HG03045 (cell line): ENCODE measurements at regions not wholly inside any gene's neighbourhood (a gene's known extent, or its start where the extent isn't known, plus 50 kb on each side); places are given as distances from the start of the nearest gene placed in this dataset.

Experiments
- ATAC-seq: cut with Tn5 transposase; IDR thresholded peaks from one replicate; pipeline ENCODE4 v1.9.1; 2021; ENCODE audit warnings: mild to moderate bottlenecking, moderate library complexity; ENCODE audit not compliant: unreplicated experiment

DNA sequence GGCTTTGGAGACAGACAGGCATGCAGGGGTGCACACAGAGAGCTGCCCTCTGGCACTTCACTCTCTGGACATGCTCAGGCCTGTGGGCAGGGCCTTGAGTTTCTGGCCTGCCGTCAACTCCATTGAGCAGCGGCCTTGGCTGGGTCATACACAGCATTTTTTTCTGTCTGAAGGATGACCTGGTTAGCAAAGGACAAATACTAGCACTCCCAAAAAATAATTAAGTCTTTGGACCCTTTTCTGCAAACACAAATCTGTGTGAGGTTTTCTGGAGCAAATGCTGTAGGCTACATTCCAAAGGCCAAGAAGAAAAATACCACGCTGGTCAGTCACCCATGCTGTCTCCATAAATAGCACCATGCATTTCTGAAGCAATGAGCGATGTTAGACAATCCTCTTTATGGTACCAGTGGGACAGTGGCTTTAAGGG lies 124.7 kb upstream of the CTAGE1 start:
- no peak for ATAC-seq

DNA sequence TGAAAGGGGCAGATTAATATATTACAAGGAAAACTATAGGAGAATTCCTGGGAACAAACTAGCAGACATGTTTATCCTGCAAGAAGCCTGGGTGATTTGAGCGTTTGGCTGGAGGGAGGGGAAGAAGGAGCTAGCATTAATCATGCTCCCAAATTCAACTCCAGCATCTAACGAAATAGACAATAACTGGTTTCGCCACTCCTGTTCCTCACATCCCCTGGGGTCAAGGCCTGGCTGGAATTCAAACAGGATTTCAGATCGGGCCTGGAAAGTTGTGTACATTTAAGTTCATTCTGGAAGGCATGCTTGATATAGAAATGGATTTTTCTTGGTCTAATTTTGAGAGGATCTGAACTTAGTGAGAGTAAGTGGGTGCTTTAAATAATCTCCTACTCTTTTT lies 126.1 kb upstream of the CTAGE1 start:
- no peak for ATAC-seq

DNA sequence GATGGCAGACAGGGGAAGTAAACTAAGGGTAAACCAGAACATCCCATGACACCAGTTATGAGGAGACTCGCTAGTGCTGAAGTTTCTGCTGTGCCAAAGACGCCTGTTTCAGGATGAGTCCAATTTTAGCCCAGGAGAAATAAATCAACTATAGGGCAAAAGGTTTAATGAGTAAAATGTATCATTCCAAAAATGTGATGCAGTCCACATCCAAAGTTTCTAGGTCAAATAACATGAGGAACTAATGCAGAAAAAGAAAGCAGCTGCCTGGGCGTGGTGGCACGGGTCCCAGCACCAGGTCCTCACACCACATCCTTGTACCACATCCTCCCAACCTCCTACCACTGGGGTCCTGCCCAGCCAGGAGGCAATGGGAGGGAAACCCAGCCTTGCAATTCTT lies 126.9 kb upstream of the CTAGE1 start:
- no peak for ATAC-seq

DNA sequence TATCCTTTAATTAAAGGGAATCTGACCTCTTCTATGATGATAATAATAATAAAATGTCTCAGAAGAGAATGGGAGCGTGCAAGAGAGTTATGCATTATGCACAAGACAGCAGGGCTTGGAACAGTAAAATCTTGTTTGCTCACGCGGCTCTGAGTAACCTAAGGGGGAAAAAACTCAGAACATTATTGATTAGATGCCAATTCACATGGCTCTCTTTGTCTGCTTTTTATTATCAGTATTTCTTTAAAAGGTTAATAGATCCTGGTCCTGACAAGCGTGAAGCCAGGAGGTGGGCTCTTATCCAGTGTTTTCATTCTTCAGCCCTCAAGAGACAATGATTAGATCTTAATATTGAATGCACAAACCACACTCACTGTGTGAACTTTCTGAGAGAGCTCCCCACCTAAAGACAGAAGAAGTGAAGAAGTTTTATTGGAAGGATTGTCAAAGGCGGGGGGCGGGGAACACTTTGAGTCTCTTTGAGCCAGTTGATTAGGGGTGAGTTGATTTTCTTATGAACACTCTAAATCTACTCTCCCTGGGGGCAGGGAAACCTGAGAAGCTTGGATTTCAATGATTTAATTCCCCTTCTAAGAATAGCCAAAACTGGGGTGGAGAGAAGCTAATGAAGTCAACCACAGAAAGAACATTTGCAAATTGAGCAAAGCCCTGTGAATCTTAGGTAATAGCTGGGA lies 127.5 kb upstream of the CTAGE1 start:
- ATAC-seq = no peak

DNA sequence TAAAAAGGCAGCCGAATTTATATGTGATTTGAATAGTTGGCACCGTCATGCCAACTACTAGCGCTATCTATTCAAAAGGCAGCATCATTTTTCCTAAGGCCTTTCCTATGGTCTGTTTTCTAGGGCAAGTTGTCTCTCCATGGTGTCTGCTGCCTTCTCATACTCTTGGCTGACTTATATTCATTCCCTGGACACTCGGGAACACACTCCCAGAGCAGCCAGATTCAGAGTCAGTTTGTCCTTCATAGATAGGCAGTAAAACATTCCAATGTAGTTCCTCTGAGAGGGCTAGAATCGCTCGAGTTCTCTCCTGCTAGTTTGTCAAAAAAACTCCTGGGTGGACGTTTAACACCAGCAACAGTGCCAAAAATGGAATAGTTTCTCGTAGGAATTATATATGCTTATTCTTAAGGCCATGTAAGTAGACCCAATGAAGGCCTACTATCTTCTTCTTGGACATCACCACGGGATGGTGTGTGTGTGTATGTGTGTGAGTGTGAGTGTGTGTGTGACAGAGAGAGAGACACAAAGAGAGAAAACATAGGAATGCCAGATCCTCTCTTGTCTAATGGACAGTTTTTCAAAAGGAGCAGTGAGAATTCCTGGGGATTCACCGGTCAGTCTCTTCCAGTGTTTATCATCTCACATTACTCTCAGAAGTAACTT lies 129.3 kb upstream of the CTAGE1 start:
- ATAC-seq = no peak

DNA sequence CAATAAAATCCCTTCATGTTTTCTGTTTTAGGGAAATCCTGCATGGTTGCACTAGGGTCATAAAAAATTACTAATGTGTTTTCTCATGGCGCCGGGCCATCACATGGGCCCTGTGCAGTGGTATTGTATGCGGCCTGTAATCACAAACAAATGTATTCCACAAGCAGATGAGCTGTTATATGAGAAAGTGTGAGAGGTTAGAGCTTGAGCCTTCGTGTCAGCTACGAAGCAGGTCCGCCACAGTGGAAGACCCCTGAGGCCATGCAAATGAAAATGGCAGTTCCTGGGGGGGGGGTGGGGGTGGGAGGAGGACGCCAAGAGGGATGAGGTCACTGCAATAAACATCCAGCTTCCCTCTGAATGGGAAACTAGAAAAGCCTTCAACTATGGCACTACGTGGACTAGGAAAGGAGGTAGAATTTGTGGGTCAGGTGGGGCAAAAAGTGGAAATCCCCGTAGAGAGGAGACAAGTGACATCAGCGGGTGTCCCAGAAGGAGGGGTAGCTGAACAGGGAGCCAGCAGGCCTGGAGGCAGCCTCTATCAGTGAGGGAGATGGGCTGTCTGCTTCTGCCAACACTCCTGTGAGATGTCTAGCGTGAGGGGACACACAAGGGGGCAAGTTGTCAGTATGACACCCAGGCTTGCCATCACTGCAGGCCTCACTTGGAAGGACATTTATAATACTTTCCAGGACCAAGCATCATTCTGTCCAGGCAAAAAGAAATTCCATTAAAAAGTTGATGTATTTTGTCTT lies 130.3 kb upstream of the CTAGE1 start:
- ATAC-seq = no peak

DNA sequence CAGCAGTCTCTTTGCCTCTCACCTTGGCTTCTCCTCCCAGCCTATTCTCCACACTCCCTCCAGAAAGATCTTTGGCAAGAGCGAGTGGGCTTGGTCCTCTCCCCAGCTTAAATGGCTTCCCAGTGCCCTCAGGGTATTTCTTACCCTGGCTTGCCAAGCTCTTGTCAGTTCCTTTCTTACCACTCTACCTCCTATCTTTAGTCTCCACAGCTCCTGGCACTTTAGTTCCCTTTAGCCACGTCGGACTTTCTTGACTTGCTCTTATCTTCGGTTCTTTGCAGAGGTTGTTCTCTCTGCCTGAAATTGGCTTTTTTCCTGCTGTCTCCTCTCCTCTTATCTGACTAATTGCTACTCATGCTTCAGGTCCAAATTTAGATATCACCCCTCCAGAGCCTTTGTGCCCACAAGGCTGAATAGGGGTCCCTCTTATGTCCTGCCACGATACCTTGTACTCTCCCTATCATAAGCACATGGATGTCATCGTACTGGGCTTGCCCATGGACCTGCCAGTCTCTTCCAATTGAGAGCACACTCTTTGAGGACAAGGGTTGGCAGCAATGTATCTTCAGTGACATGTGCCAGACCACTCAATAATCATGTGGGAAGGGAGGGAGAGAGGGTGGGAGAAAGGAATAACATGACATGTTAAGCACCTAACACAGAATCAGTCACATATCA lies 131.7 kb upstream of the CTAGE1 start:
- no peak for ATAC-seq

DNA sequence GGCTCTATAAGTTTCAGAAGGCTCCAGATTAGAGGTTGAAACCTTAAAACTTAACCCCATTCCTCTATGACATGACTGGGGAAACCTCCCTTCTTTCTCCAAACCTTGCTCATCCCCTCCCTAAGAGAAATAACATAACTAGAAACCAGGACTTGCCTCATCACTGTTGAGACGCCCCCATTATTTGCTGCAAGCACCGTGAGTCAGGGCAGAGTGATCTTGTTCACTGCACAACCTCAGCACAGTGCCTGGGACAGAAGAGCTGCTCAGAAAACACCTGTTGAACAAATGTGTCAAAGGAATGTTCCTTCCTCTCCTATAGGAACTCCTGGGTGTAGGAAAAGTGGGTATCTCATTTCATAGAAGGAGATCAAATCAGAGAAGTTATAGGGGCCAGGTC lies 132.7 kb upstream of the CTAGE1 start:
- no peak for ATAC-seq

DNA sequence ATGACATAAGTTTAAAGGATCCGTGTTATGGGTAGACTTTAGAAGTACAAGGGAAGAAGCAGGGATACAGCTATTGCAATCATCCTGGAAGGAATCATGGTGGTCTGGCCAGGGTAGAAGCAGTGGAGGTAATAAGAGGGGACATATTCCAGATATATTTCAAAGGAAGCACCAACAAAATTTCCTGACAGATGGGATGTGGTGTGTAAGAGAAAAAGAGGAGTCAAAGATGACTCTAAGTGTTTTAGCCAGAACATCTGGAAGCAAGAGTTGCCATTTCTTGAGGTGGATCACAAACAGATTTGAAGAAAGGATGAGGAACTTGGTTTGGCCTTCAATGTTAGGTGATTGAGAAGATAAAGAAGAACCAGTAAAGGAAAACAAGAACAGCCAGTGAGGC lies 133.1 kb upstream of the CTAGE1 start:
- ATAC-seq = no peak

DNA sequence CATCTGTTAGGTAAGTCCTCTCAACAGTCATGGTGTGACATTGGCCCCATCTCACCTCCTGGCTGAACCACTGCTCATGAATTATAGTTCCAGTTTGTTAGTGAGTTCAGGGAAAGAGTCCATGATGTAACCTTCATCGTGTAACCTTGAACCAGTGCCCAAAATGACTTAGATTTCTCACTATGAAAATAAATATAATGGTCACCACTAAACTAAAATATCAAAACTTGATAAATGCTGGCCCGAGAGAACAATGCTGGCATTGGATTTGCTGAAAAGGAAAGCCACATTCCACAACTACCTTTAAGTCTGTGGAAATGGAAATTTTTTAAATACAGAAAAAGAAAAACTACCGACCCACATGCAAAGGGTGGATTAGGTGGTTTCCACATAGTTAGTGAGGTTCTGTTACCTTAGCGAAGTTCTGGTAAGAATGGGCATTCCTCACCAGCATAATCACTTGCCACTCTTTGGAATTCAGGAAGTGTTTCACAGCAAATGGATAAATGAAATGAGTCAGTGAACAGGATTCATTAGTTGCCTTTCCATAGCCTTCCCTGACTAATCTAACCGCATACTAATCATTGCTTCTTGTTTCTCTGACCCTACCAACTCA lies 133.9 kb upstream of the CTAGE1 start:
- no peak for ATAC-seq

DNA sequence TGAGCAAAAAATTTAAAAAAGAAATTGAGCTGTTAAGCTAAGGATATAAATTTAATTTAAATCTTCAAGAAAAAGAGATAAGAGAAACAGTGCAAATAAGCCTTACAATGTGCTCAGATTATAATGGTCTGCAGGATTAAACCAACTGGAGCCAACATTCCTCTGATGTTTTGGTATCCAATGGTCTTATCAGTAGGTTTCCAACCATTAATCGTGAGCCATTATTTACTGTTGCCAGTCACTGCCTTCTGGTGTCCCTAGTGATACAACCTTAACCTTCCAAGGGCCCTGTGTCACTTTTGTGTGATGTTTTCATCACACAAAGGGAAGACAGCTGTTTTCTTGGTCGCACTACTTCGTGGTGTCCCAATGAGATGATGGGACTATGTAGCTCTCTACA lies 134.5 kb upstream of the CTAGE1 start:
- no peak for ATAC-seq

DNA sequence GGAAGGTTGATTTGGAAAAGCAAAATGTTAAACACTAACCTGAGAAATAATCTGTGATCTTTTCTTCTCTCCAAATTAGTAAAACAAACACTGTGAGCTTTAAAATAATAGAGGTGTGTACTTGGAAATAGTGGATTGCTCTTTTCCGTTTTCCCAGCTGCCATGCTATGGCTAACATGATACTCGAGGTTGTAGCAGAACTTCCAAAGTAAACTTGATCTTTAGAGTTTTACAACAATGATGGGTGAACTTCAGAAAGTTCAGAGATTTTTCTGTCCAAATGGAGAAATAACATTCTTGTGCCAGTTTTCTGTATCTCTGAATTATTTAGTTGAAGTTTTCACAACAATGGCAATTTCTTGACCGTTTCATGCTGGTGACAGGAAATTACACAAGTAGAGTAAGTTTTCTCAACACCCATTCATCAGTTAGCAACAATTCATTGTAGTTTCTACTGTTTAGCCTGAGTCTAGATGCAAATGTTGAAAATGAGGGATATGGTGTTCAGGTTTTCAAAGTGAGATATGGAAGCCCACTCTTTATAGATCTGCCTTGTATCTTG lies 135.3 kb upstream of the CTAGE1 start:
- ATAC-seq = no peak

DNA sequence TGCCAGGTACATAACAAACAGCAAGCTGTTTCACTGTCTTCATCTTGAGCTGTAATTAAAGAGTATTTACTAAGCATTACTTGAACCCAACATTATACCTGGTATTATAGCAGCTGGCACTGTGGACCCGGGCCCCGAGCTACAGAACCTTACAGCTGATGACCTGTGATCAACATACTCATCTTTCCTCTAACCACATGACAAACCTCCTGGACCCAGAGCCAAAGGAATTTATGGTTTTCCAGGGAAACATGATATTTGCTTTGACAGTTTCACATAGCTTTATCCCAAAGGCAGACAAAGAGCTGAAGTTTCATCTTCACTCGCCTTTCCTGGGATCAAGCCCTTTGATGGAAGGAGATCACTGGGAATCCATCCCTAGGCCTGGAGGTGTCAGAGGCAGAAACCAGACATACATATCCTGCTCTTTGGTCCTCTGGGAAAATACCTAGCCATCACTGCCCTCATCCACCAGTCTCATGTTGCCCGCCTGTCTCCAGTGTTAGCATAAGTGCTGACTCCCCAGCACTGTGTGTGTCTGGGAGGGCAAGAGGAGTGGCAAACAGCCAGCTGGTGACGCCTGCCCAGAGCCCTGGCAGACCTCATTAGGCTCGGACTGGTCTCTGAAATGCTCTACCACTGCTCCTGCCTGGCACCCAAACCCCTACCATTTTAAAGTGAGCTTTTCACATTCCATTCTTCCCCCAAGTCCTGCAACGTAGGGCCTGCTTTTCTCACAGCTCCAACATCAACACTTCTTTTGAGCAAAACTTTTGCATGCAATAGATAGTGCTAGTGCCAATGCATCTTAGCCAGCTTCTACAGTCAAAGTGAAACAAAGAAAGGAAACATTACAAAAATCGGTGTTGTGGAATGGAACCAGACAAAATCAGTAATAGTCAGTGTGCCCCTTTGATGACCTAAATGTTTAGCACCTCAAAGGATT lies 138.8 kb upstream of the CTAGE1 start:
- ATAC-seq = no peak

DNA sequence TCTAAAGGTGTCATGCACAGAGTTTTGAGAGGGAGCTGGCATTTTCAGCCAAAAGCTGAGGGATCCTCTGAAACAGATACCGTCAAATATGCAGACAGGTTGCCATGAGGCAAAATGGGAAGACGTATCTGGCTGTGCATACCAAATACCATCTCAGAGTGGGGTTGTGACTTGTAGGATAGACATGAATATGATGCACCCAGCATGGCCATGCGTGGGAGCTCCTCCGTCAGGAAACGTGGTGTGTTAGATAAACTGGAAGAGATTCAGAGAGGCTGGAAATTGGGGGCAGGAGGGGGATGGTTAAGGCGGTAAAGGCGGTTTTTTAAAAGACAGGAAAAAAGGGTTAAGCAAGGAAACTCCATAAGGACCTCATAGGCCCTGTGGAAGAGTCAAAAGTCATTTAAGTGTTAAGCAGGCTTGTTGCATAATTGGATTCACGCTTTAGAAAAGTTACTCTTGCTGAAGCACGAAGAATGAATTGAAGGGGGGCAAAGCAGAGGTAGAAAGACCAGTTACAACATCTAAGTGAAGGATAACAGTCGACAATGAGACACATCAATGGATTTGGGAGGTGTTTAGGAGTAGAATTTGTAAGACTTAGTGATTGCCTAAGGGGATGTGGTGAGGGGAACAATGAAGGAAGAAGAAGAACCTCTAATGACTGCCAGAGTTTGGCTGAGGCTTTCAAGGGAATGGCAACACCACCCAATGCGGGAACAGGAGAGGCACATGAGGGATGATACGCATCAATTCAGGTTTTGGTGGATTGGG lies 139.6 kb upstream of the CTAGE1 start:
- ATAC-seq = no peak

DNA sequence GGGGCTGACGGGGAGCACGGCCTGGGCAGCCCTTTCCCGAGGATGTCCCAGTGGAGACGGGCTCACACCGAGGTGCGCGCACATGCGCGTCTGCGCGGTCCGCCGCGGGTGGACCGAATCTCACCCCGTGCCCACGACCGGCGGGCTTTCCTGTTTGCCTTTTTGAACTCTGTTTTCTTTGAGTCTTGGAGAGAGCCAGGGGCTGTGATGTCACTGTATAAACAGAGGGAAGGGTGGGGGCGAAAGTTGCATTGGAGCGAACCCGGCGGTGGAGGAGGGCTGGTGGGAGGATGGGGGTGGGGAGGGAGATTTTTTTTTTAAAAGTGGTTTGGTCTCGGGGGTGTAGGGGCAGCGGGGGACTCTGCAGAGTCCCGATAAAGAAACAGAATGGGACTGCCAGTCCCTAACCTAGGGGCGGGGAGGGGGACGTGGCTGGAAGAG lies 141.2 kb upstream of the CTAGE1 start:
- ATAC-seq = no peak

DNA sequence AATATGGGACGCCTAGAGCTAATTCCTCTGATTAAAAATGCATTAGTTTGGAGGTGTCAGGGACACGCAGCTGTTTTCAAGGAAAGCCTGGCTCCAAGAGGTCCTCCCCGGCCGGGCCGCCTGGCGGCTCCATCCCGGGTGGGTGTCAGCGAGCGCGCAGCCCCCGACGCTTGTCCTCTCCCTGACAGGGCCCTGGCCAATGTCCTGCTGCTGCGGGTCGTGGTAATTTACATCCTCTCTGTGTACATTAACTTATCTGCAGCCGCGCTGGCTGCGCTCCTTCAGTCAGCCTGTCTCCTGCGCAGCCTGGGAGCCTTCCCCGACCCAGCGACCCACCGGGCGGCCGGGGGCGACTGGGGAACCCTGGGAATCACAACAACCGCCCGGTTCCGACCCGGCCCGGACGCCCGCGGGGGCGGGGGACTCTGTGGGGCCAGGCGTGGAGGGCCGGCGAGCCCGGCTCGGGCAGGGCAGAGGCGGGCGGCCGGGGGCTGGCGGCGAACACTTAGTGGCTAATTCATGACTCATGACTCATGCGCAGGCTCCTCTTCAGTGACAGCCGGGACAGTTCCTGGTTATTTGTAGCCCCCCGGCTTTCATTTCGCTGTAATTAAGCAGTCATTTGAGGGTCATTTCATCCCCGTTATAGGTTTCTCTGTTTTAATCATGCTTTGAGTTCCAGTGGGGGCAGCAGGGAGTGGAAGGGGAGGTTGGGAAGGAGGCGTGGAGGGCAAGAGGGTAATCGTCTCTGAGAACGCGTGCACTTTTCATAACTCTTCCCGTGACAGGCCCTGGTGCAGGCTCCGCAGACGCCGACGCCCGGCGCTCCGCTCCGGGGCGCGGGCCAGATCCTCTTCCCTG lies 141.9 kb upstream of the CTAGE1 start:
- no peak for ATAC-seq

DNA sequence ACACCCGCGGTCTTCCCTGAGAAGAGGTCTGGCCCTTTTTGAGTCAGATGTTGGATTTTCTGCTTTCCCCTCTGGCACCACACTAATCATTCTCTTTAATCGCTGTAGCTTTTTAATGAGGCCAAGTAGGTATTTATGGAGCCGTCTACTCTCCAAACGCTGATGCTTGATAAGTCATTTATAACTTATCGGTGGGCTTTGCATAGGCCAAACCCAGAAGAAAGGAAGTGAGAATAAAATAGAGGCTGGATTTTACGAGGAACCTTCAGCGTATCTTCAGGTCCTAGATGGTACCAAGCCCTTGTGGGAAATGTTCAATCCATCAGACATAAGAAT lies 142.5 kb upstream of the CTAGE1 start:
- no peak for ATAC-seq

DNA sequence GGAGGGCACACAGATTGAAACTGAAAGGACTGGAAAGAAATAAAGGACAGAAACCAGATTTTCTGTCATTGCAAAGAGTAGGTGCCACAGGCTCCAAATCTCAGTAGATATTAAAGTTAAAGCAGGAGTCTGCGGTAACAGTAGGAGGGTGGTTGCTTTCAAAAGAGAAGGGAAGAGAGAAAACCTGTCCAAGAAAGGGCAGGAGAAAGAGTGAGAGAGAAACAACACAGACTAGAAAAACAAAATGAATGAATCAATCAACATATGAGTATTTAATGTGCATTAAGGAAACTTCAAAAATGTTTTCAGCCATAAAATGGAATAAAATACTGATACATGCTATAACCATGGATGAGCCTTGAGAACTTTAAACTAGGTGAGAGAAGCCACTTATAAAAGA lies 143.1 kb upstream of the CTAGE1 start:
- no peak for ATAC-seq
